ENCODE measurements at regions not wholly inside any gene's neighbourhood (a gene's known extent, or its start where the extent isn't known, plus 50 kb on each side); places are given as distances from the start of the nearest gene placed in this dataset.

DNA sequence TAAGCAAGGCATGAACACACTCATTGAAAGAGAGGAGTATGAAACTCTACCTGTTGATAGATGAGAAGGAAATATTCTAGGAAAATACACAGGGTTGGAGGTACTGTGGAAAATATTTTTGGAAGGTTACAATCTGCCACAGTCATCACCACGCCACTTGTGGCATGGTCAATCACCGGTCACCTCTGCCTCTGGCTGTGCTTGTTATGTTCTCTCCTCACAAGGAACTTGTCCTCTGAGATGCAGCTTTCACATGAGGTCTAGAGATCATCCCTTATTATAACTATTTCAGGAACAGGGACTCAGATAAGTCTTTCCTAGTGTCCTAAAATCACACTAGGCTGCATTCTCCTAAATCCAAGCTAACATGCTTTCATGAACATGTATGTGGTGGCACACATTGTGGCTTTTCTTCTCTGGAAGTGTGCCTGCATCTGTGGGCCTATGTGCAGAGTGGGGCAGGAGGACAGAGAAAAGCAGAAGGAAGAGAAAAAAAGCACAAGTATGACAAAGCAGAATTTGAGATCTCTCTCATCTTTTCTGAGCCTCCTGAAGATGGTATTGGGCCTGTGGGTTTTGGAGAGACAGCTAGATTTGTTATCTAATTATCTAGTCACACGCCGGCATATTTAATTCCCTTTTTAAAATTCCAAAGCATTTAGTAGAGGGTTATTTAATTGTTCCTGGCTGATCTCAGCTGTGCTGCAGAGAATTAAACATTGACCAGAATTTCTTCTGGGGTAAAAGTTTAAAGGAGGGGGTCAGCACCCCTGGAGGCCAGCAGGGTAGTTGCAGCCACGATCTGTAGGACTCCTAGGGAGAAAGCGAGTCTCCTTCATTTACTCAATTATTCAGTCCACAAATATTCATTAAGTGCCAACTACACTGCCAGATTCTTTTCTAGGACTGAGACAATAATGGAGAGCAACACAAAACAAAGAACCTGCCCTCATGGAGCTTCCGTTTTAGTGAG lies 294.6 kb downstream of the RDH14 start:
- TF ChIP-seq, protein P1, sequence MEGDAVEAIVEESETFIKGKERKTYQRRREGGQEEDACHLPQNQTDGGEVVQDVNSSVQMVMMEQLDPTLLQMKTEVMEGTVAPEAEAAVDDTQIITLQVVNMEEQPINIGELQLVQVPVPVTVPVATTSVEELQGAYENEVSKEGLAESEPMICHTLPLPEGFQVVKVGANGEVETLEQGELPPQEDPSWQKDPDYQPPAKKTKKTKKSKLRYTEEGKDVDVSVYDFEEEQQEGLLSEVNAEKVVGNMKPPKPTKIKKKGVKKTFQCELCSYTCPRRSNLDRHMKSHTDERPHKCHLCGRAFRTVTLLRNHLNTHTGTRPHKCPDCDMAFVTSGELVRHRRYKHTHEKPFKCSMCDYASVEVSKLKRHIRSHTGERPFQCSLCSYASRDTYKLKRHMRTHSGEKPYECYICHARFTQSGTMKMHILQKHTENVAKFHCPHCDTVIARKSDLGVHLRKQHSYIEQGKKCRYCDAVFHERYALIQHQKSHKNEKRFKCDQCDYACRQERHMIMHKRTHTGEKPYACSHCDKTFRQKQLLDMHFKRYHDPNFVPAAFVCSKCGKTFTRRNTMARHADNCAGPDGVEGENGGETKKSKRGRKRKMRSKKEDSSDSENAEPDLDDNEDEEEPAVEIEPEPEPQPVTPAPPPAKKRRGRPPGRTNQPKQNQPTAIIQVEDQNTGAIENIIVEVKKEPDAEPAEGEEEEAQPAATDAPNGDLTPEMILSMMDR (IDR thresholded peaks at IDR 0.05), result no peak
- no peak for TF ChIP-seq POLR2A (IDR thresholded peaks at IDR 0.05)
